Fibroblast of skin of left quadriceps (primary cell): ENCODE measurements at regions not wholly inside any gene's neighbourhood (a gene's known extent, or its start where the extent isn't known, plus 50 kb on each side); places are given as distances from the start of the nearest gene placed in this dataset.
"Not testable (repeated sequence)": the region's sequence is repeated elsewhere in the genome, so short reads cannot be mapped to it uniquely, and the experiment has no call there.

Experiments used
- DNase-seq, 2 experiments: peaks; one replicate each; pipeline ENCODE4 v3.0.0-alpha.2; 2013; ENCODE audit warnings: low read depth in 2 of 2

DNA sequence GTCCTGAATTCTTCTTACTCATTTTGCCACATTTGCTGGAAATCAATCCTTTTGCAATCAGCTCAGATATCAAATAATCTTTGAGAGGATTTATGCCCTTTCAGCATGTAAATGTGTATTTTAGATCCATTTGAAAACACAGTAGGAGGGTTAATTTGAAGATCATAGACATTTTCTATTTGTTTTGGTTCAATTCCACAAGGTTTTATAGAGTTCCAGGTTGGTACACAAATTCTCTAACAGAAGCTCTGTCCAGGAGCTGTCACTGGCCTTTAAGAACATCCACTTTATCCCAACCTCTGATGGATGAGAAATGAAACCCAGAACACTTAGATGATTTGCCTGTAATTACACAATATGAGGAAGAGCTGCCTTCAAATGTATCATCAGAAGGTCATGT is 157.3 kb upstream of the CHAC2 start:
- DNase-seq, result no peak

DNA sequence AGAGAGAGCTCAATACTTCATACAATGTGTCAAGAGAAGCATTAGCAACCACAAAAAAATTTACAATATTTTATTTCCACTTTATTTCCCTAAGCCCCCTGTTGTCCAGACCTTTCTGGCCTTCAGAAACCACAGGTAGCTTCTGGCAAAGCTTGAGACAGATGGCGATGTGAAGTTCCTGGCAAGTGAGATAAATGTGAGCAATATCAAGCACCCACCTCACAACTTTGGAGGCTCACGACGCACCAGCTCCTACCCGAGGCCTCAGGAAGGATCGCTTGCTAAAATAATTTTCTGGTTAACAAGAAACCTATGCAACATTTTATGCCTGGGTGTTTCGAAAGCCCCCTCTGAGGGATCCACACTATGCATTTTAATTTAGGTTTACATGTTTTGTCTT is 158.1 kb upstream of the CHAC2 start:
- DNase-seq, result no peak

DNA sequence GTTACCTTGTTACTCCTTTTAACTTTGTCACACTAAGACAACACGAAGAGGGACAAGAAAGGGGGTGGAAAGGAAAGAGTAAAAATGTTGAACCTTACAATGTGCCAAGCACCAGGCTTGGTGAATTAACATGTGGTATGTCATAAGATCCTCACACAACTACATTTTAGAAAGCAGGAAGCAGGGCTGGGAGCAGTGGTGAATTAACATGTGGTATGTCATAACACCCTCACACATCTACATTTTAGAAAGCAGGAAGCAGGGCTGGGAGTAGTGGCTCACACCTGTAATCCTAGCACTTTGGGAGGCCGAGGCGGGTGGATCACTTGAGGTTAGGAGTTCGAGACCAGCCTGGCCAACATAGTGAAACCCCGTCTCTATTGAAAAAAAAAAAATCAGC is 159.3 kb upstream of the CHAC2 start:
- DNase-seq, result no peak

DNA sequence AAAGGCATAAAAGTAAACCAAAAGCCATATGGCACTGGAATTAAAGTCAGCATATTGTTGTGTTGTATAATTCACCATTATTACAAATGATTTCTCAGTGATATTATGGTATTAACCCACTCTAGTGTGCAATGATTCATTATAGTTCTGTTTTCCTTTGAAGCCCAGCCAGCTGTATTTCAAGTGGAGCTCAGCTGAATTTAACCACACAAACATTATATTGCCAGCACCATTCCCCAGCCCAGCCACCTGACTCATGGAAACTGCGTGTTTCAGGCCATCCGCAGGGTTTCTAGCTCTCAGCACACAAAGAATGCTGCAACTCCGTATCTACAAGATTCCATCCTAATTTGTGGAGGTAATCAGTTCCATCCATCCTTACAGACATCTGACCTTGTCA is 166.8 kb upstream of the CHAC2 start:
- DNase-seq, result no peak

DNA sequence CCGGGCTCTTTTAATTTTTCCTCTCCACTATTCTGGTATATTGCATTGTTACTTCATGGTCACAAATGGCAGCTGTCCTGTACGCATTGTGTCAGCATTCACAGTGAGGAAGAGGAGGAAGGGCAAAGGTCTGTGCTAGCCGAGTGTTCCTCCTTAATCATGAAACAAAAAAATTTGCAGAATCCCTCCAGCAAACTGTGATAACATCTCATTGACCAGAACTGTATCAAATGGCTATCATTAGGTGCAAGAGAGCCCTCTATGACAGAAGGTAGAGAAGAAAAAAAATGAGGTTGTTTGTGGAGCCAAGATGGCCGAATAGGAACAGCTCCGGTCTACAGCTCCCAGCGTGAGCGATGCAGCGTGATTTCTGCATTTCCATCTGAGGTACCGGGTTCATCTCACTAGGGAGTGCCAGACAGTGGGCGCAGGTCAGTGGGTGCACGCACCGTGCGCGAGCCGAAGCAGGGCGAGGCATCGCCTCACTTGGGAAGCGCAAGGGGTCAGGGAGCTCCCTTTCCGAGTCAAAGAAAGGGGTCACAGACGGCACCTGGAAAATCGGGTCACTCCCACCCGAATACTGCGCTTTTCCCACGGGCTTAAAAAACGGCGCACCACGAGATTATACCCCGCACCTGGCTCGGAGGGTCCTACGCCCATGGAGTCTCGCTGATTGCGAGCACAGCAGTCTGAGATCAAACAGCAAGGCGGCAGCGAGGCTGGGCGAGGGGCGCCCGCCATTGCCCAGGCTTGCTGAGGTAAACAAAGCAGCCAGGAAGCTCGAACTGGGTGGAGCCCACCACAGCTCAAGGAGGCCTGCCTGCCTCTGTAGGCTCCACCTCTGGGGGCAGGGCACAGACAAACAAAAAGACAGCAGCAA is 180.6 kb upstream of the CHAC2 start:
- DNase-seq, result not testable (repeated sequence)

DNA sequence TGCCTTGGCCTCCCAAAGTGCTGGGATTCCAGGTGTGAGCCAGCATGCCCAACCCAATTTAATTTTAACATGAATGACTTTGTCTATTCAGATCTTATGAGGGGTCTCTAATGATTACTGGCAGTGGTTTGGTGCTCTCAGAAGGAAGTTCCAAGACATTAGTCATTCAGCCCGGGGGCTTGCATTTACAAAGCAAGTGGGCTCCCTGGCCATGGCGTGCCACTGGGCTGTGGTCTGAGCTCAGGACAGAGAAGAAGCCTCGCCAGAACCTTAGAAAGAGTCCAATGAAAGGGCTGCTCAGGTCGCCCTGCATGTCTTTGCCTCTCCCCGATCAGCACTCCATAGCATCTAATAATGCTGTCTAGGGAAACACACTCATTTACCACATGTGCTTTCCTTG is 182.6 kb upstream of the CHAC2 start:
- no peak for DNase-seq

DNA sequence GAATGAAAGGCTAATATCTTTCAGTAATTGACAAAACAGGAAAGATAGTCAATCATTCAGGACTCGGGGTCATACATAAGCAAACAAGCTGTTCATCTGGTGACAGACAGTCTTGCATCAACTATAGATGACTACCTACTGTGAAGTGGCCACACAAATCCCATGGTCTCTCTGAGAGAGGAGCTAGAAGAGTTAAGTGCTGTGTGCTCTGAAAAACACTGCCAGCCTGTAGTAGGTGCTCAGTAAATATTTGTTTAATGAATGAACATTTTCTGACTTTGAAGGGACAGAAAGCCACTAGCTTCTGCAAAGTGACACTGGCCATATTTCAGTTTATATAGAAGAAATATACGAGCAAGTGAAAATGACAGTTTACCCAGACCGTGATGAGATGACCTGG is 184.0 kb upstream of the CHAC2 start:
- DNase-seq, result no peak

DNA sequence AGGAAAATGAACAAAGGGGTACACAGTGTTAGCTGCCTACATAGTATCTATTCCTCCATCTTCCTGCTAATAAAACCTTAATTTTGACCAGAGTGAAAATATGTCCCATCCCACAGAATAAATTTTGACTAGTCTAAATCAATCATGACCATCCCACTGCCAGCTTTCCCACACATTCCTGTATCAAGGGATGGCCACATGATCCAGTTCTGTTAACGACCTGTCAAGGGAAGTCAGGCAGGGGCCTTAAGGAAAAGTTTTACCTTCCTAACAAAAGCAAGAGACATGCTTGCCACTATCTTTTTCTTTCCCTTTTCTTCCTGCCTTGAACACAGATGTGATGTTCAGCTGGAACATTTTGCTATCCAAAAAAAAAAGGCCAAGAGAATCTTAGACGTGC is 185.0 kb upstream of the CHAC2 start:
- DNase-seq, result no peak

DNA sequence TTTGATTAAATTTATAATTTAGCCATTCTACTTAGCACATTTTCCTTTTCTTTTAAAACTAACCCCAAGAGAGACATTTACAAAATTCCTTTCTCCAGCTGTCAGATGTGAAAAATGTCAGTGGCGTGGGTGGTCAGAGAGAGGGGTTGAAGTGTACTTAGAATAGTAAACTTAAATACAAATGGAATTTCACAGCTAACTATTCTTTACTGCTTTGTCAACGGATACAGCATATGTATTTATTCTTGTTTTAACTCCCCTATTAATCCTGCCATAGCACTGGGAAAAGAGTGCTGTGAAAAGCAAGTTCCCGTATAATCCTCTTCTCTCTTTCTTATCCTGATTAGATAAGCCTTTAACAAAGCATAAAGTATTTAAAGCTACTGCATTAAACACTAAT is 191.4 kb upstream of the CHAC2 start:
- no peak for DNase-seq

DNA sequence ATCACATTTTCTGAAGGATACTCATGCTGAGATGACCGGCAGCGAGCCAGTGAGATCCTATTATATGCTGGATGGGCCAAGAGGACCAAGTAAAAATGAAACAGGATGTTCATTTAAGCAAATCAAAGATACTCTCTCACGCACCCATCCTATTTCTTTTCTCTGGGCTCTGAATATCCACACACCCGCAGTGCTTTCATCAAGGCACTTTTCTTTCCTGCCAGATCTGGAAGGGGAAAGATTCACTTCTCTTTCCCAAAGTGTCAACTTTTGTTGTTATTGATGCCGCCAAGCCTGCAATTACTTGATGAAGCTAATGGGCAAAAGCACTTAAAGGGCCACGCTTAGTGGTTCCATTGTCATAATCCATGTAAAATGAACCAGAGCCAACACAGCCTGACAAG is 191.9 kb upstream of the CHAC2 start:
- DNase-seq, result no peak

DNA sequence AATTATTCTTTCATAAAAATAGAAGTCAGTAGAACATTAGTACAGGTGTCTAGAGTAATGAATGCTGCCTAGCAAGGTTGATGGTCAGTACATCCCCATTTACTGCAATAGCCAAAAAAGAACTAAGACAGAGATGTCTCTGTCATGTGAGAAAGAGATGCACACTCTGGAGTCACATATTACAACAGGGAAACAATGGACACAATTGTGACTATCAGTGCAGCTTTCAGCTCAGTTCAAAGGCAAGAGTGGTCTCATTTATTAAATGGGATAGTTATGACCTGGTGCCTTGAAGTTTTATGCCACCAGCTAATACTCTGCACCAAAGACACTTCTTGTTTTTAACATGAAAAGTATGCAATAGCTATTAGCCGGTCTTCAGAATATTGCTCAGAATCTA is 194.9 kb upstream of the CHAC2 start:
- no peak for DNase-seq

DNA sequence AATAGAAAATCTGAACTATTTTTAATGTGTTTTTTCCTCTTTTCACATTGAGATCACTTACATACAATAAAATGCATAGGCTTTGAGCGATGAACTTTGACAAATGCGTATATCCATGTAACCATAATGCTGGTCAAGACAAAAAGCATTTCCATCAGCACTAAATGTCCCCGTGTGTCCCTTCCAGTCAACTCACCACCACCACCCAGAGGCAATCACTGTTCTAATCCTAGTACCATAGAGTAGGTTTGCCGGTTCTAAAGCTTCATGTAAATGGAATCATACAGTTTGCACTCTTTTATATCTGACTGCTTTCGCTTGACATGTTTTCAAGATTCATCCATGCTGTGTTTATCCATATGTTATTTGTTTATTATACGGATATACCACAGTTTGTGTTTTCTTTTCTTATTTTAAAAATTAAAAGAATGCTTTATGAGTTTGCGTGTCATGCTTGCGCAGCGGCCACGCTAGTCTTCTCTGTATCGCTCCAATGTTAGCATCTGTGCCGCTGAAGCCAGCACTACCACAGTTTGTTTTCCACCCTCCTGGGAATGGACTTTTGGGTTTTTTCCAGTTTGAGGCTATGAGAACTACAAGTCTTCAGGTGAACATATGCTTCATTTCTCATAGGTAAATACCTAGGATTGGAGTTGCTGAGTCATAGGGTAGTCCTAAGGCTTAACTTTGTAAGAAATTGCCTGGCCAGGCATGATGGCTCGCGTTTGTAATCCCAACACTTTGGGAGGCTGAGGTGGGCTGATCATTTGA is 197.5 kb upstream of the CHAC2 start:
- no peak for DNase-seq

DNA sequence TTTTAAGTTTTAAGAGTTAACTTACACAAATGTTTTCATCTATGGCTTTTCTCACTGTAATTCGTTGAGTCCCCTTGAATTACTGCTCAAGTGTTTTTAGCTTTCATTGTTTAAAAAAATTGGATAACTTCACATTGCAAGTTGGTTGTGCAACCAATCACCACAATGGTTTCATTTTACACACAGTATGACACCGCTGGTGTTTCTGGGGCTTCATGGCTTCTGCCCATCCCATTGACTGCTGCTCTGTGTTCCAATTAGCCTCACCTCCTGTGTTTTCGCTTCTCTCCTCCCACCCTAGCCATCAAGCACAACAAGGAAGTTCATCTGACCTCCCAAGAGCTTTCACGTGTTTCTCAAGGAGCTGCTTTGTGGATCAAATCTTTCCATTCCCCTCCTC is 199.1 kb upstream of the CHAC2 start:
- no peak for DNase-seq

DNA sequence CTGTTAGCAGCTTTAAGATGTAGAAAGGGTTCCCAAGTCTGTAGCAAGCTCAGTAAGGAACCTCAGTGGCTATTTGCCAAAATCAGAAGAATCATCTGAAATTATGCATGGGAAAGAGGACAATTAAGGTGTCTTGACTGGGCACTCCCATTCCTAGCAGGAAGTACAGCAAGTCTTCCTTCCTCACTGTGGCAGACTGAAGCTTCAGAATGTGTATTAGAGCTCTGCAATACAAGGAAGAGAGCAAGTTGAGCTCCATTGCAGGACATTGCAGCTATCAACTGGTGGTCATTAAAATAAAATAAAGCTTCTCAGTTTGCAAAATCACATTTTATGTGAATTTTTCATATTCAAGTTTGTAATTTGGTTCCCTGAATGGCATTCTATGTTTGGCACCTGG is 200.5 kb upstream of the CHAC2 start:
- DNase-seq, result no peak

DNA sequence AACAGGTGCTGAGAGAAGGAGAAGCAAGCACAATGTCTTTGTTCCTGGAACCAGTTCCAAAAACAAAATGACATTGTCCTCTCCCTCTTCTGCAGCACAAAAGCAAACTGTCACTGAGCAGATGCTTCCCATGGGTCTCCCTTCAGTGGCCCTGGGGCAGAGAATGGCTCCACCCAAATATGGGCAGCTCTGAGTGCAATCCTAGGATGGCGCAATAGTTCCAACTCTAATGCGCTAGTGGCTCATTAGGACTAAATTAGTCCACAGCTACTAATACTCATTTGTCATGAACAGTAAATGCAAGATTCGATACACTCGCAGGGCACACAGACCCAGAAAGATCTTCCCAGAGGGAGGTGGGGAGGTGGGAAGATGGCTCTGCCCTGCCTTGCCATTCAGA is 205.2 kb upstream of the CHAC2 start:
- DNase-seq, result no peak

DNA sequence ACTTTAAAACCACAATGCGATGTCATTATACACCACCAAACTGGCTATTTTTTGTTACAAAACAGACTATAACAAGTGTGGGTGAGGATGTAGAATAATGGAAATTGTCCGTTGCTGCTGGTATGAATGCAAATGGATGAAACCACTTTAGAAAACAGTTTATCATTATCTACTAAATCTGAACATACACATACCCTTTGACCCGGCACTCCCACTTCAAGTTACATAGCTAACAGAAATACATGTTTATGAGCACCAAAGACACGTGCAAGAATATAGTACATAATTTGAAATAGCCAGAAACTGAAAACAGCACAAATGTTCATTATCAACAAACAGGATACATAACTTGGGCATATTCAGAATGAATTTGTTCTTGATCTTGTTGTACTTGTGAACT is 206.4 kb upstream of the CHAC2 start:
- no peak for DNase-seq

DNA sequence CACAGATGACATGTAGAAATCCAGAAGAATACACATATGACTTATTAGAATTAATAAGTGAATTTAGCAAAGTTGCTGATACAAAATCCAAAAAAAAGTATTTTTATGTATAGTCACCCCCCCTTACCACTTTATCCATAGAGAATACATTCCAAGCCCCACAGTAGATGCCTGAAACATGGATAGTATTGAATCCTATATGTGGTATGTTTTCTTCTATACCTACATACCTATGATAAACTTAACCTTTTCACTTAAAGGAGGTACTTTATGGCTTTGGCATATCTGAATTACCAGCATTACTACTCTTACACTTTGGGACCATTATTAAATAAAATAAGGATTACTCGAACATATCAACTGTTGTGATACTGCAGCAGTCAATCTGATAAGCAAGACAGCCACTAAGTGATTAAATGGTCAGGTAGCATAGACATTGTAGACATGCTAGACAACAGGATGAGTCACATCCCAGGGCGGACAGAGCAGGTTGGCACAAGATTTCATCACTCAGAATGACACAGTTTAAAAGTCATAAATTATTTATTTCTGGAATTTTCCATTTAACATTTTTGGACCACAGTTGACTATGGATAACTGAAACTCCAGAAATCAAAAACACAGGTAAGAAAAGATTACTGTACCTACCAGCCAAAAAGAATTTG is 208.2 kb upstream of the CHAC2 start:
- no peak for DNase-seq

DNA sequence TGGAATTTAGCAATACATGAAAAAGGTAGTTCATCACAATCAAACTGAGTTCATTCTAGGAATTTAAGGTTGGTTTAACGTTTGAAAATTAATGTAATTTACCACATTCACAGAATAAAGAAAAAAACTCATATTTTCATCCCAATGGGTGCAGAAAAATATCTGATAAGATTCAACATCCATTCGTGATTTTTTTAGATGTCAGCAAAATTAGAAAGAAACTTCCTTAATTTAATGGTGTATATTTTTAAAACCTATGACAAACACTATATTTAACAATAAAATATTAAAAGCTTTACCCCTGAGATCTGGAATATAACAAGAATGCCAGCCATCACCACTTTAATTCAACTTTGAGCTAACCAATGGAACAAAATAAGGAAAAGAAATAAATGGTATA is 208.7 kb upstream of the CHAC2 start:
- DNase-seq, result no peak

DNA sequence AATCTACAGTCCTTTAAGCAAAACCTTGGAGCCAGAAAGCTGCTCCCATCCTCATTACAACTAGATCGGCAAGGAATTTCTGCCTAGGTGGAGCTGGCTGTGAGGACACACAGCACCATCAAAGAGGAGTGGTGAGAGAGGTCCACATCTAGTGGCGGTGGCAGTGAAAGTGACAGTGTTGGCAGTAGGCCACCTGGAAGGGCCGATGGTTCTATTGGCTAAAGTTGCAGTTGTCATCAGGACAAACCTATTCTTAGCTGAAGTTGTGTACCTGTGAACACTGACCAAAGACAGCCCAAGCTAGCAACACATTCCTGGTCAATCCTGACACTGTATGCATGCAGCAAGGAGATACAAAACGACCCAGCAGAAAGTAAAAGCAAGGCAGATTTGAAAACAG is 218.1 kb upstream of the CHAC2 start:
- DNase-seq, result no peak

DNA sequence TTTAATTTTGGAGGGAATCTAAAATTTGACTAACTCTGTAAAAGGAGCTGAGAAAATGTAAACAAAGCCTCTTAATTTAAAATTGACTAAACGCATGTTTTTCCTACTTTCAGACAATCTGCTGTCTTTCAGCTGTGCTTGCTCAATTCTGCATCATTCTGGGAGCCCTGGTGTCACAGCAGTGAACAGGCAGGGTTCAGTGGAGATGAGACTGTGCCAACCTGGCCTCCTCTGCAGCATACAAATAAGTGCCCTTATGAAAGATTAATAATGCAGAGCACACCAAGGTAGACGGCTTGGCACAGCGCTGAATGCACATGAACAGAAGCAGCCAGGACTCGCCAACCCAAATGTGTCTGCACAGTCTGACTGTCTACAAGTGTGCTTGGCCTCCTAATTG is 222.0 kb upstream of the CHAC2 start:
- no peak for DNase-seq

DNA sequence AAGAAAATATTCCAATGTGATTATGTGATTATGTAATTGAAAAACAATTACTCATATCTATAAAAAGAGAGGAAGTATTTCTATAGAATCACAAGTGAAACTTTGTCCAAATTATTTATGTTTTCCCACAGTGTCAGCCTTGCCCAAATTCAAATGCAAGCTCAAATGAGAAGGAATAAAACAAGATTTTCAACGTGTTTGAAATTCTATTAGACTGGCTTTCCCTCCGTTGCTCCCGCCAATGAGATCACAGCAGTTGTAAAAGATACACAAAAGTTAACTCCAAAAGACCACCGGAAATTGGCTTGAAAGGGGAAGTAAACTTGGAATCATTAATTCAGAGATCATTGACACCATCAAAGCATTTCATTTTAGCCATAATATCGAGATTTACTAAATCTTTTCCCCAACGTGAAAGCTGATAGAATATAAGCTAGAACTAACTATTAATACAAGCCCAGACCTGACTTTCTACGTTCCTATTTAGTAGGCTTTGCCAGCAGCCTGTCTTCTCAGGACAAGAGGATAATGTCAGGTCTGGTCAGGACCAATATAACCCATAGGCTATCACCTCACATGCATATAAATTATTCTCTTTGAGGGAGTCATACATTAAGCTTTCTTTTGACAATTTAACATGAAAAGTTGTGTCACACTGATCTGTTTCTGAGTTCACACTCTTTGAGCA is 222.6 kb upstream of the CHAC2 start:
- DNase-seq, result no peak

DNA sequence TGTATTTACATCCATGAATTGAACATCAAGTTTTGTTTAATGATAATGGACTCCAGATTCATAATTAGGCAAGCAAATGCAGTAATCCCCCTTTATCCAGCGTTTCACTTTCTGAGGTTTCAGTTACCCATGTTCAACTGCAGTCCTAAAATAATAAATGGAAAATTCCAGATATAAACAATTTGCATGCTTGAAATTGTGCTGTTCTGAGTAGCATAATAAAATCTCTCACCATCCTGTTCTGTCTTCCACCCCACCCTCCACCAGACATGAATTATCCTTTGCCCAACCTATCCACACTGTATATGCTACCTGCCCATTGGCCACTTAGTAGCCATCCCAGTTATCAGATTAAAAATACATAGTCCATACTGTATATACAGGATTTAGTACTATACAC is 224.5 kb upstream of the CHAC2 start:
- DNase-seq, result no peak
